Right ventricle myocardium superior (tissue), 1 donor: ENCODE measurements at regions not wholly inside any gene's neighbourhood (a gene's known extent, or its start where the extent isn't known, plus 50 kb on each side); places are given as distances from the start of the nearest gene placed in this dataset.
"Not testable (repeated sequence)": the region's sequence is repeated elsewhere in the genome, so short reads cannot be mapped to it uniquely, and the experiment has no call there.

Experiments used
- ATAC-seq: fragments of 200-7000 bp; cut with Tn5 transposase; one replicate; pipeline ENCODE4 v1.9.1; 2020; ENCODE audit warnings: mild to moderate bottlenecking; ENCODE audit not compliant: poor library complexity
- DNase-seq: peaks from one replicate; pipeline ENCODE4 v3.0.0-alpha.2; 2020
- intact Hi-C: fragments of 100-400 bp; cut with DNase I; formaldehyde crosslinking; loops from one replicate; pipeline ENCODE4 v1.11.2; 2022
- donor health status: DM: no; HTN: yes; CAD: no; lungs with severe emphysema.

- DNase-seq, intact Hi-C loops, ATAC-seq: not testable (repeated sequence)
Measured at GRCh38 chr4:134622626-134623575, 421.3 kb upstream of the PABPC4L start.

- intact Hi-C loops: no loop called here
- DNase-seq (no peak), ATAC-seq (no peak)
Measured at GRCh38 chr4:134622199-134622598, 420.6 kb upstream of the PABPC4L start.

- intact Hi-C loops, DNase-seq, ATAC-seq: not testable (repeated sequence)
Measured at GRCh38 chr4:134621715-134622114, 420.1 kb upstream of the PABPC4L start.

- intact Hi-C loops: no loop called here
Measured at GRCh38 chr4:134610956-134611355, 409.4 kb upstream of the PABPC4L start.

GRCh38 chr4:134610172-134610571 lies 408.6 kb upstream of the PABPC4L start:
- DNase-seq (no peak), ATAC-seq (no peak)
- intact Hi-C loops: no loop called here

More at GRCh38 chr4:134610956-134611355, 409.4 kb upstream of the PABPC4L start:
- no peak for DNase-seq
- no peak for ATAC-seq

DNA sequence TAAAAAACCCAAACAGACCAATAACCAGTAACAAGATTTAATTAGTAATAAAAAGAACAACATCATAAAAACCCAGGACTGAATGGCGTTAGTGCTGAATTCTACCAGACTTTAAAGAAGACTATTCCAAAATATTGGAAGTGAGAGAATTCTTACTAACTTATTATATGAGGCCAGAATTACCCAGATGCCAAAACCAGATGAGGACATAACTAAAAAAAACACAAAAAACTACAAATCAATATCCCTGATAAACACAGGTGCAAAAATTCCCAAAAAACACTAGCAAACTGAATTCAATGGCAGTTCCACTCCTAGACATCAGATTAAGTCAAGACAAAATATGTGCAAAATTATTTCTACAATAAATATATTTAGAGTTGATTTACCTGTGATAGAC lies 400.1 kb upstream of the PABPC4L start:
- intact Hi-C loops: no loop called here
- ATAC-seq (no peak), DNase-seq (no peak)

GRCh38 chr4:134591326-134591725 lies 389.7 kb upstream of the PABPC4L start:
- DNase-seq: no peak
- intact Hi-C loops: no loop called here
- no peak for ATAC-seq

- intact Hi-C loops: no loop called here
- ATAC-seq (no peak), DNase-seq (no peak)
Measured at GRCh38 chr4:134585972-134586371, 384.4 kb upstream of the PABPC4L start.

- ATAC-seq: no peak
- intact Hi-C loops: no loop called here
- DNase-seq: no peak
Measured at GRCh38 chr4:134567461-134567860, 365.9 kb upstream of the PABPC4L start.

DNA sequence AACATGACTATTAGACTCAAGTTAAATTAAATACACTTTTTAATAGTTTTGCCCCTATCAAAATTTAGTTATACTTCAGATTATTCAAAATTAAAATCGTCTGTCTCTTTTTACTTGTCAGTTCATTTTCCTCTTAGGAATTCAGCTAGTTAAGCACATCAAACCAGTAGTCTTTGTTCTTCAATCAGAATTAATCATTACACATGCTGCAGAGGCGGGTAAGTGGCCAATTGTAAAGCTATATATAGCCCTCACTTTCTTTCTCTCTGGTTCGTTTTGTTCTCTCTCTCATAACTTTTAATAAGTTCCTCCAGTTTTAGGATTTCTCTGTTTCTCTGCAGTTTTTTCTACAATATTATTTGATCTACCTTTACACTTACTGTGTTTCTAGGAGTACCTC lies 359.1 kb upstream of the PABPC4L start:
- no peak for ATAC-seq
- intact Hi-C loops: no loop called here
- no peak for DNase-seq

DNA sequence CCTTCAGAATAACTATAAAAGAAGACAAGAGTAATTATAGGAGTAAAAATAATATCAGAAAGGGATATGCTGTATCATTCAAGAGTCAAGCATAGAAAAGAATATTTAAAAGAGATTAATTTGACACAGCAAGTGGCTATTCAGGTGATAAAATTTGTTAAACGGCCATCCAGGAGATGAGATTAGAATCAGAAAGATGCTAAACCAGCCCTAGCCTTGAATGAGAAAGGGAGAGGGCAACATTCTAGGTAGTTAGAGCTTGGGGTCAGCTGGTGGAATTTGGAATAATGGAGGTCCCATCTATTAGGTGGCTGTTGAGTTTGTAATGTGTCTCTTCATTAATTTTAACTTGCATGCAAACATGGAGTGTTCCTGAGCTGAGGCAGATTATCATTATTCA lies 350.5 kb upstream of the PABPC4L start:
- intact Hi-C loops: no loop called here
- ATAC-seq (no peak), DNase-seq (no peak)

DNA sequence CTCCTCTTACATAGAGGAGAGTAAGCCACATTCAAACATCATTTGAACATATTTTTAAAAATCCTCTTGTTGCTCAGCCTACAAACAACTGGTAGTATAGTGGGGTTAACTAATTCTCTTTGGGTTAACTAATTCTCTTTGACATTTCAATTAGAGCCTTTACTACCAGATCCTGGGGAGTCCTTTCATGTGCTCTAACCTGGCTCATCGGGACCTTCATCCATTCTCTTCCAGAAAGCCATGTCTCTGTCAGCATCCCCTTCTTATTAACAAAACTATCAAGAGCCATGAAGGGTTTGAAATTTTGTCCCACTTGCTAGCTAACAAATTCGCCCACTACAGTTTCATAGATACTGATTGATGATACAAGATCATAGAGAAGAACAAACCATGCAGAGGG lies 349.8 kb upstream of the PABPC4L start:
- ATAC-seq (no peak), DNase-seq (no peak)
- intact Hi-C loops: no loop called here

GRCh38 chr4:134548052-134548628 lies 346.6 kb upstream of the PABPC4L start:
- intact Hi-C loops: no loop called here
- no peak for ATAC-seq

DNA sequence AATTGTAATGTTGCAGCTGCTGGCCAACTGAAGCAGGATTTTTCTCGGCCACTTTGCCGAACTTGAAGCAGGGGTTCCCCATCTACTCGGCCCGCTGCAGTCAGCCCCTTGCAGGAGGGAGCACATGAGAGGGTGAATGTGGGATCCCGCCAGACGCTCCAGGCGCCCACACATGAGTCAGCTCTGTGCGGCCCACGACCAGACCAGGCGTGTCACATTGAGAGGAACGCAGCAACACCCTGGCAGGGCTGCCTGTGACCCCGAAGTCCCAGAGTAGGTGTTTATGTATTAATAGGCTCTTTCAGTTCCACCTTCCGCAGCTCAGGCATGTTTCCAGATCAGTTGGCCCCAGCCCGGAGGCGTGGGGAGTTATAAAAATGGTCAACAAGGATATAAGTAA lies 344.7 kb upstream of the PABPC4L start:
- no peak for ATAC-seq
- DNase-seq: peak; percentile 22
- intact Hi-C loops: no loop called here

More at GRCh38 chr4:134548052-134548628, 346.6 kb upstream of the PABPC4L start:
- no peak for DNase-seq

- intact Hi-C loops: no loop called here
- no peak for ATAC-seq
- DNase-seq: no peak
Measured at GRCh38 chr4:134544303-134544770, 342.7 kb upstream of the PABPC4L start.

- DNase-seq (no peak), ATAC-seq (no peak)
- intact Hi-C loops: no loop called here
Measured at GRCh38 chr4:134540588-134540987, 339.0 kb upstream of the PABPC4L start.

DNA sequence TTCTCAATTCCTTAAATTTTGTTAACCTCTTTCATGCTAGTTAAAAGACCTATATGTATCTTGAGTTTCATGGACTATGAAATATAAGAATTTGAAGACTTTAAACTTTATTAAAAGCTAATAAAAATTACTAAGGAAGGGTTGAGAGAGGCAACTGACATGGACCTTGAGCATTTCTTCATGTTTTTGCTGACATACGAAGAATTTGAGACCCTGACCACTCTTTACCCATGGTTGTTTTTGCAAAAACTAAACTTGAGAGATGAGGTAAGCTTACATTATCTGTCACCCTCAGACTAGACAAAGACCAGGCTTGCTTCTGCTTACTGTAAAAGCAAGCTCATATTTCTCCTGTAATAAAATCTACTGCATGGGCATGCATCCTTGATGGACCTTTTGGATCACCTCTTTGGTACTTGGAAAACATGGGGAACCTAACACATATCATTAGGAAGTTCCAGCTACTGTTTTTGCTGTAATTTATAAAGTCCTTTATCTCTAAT lies 338.2 kb upstream of the PABPC4L start:
- no peak for ATAC-seq
- intact Hi-C loops: no loop called here
- DNase-seq: no peak

GRCh38 chr4:134537701-134538100 lies 336.1 kb upstream of the PABPC4L start:
- DNase-seq (no peak), ATAC-seq (no peak)
- intact Hi-C loops: no loop called here

DNA sequence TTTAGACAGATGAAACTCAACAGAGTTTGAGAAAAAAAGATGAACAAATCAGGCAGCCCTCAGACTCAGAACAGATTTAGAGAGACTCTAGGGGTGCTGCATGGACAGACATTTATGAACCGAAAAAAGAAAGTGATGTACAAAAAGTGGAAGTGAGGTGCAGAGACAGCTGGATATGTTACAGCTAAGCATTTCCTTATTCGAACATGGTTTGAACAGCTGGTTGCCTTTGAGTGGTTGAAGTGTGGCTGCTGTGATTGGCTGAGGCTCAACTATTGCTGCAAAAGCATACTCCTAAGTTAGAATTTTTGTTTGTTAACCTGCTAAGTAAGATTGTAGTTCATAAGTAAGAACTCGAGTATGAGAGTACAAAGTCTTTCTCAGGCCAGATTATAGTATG lies 331.5 kb upstream of the PABPC4L start:
- intact Hi-C loops: no loop called here
- no peak for ATAC-seq
- DNase-seq: no peak

- no peak for DNase-seq
- ATAC-seq: no peak
- intact Hi-C loops: no loop called here
Measured at GRCh38 chr4:134531013-134531412, 329.4 kb upstream of the PABPC4L start.
